Ovary (tissue), 3 donors: ENCODE measurements at regions not wholly inside any gene's neighbourhood (a gene's known extent, or its start where the extent isn't known, plus 50 kb on each side); places are given as distances from the start of the nearest gene placed in this dataset.

ENCODE experiments used
- CTCF ChIP-seq, 3 donors: fragments of 450-650 bp in 2 of 3; fragments of 200-600 bp in 1 of 3; IDR thresholded peaks; one replicate each; pipeline versions ENCODE4 v1.5.1 to v1.8.0; 2016 to 2022; ENCODE audit warnings: antibody characterized with exemption in 3 of 3, mild to moderate bottlenecking in 1 of 3
- EP300 ChIP-seq: sonication (generic); formaldehyde crosslinking; IDR thresholded peaks from one replicate; pipeline ENCODE4 v1.6.1; 2017; ENCODE audit warnings: antibody characterized with exemption
- POLR2A ChIP-seq: fragments of 450-650 bp; IDR thresholded peaks from one replicate; pipeline ENCODE4 v1.6.1; 2017; ENCODE audit warnings: antibody characterized with exemption, mild to moderate bottlenecking, moderate library complexity
- donor health status: DM: no; HTN: no; CAD: no.

- TF ChIP-seq CTCF (IDR thresholded peaks at IDR 0.05) (no peak), POLR2A (no peak), EP300 (no peak)
These were observed 107.4 kb upstream of the NAA20 start for GRCh38 chr20:19909725-19910124.
